ENCODE measurements at regions not wholly inside any gene's neighbourhood (a gene's known extent, or its start where the extent isn't known, plus 50 kb on each side); places are given as distances from the start of the nearest gene placed in this dataset.

- DNase-seq: no peak
- peaks cover 13 to 97% (median 55%) of the 10 kb centered on the region in 6 donors for H3K4me1 ChIP-seq
- TF ChIP-seq POLR2AphosphoS5 (IDR thresholded peaks at IDR 0.05) (no peak), POLR2A (IDR thresholded peaks at IDR 0.05) (no peak), CTCF (IDR thresholded peaks at IDR 0.05 in 8 of 11, conservative IDR thresholded peaks at IDR 0.05 in 3 of 11) (no peak)
- H3K36me3 ChIP-seq: peaks cover 0 to 20% (median 0%) of the 10 kb centered on the region in 6 donors
- H3K27me3 ChIP-seq (replicated peaks in 1 of 7): no peaks in the 10 kb centered on the region
- peak overlapping the region in 3 of 8 donors; percentile 28 to 55 (median 48) for H3K27ac ChIP-seq
- no peaks in the 10 kb centered on the region for H3K9me3 ChIP-seq
- intact Hi-C loops (cut with DNase I; ENCODE audit: low total_unique reads): no loop called here
- WGBS, 5 donors: 94 to 98% (median 97%) methylated on average over 3 of the region's 3 CpGs
- no peak overlapping the region for H3K4me3 ChIP-seq
Observed at GRCh38 chr13:50115695-50116094, 100.5 kb downstream of the KCNRG start.

- 18 to 29% (median 25%) methylated on average over 5 of the region's 5 CpGs for WGBS, 5 donors
- DNase-seq: no peak
- no peaks in the 10 kb centered on the region for H3K27me3 ChIP-seq (replicated peaks in 1 of 7)
- no peaks in the 10 kb centered on the region for H3K9me3 ChIP-seq
- no peak overlapping the region for H3K4me3 ChIP-seq
- TF ChIP-seq POLR2A (IDR thresholded peaks at IDR 0.05) (no peak), POLR2AphosphoS5 (IDR thresholded peaks at IDR 0.05) (no peak), CTCF (IDR thresholded peaks at IDR 0.05 in 8 of 11, conservative IDR thresholded peaks at IDR 0.05 in 3 of 11) (no peak)
- H3K36me3 ChIP-seq: peaks cover 0 to 26% (median 0%) of the 10 kb centered on the region in 6 donors
- H3K27ac ChIP-seq: peak overlapping the region in 6 of 8 donors; percentile 27 to 48 (median 31)
- intact Hi-C loops (cut with DNase I; ENCODE audit: low total_unique reads): no loop called here
- H3K4me1 ChIP-seq: peaks cover 17 to 97% (median 59%) of the 10 kb centered on the region in 6 donors
Observed at GRCh38 chr13:50116430-50116973, 101.3 kb downstream of the KCNRG start.

GRCh38 chr13:50119591-50119990 is 104.3 kb downstream of the KCNRG start:
- TF ChIP-seq POLR2A (IDR thresholded peaks at IDR 0.05) (no peak), CTCF (IDR thresholded peaks at IDR 0.05 in 8 of 11, conservative IDR thresholded peaks at IDR 0.05 in 3 of 11) (no peak), POLR2AphosphoS5 (IDR thresholded peaks at IDR 0.05) (no peak)
- no peak overlapping the region for H3K4me3 ChIP-seq
- peaks cover 0 to 16% (median 0%) of the 10 kb centered on the region in 6 donors for H3K36me3 ChIP-seq
- no peaks in the 10 kb centered on the region for H3K9me3 ChIP-seq
- H3K4me1 ChIP-seq: peaks cover 36 to 89% (median 69%) of the 10 kb centered on the region in 6 donors
- no peak for DNase-seq
- intact Hi-C loops (cut with DNase I; ENCODE audit: low total_unique reads): no loop called here
- H3K27me3 ChIP-seq (replicated peaks in 1 of 7): no peaks in the 10 kb centered on the region
- H3K27ac ChIP-seq: no peak overlapping the region
- 66 to 81% (median 71%) methylated on average over 3 of the region's 3 CpGs for WGBS, 5 donors

- peak overlapping the region; percentile 26 to 100 (median 100) for H3K27ac ChIP-seq
- intact Hi-C loops (cut with DNase I; ENCODE audit: low total_unique reads): no loop called here
- 90 to 96% (median 93%) methylated on average over 1 of the region's 1 CpG for WGBS, 5 donors
- H3K4me1 ChIP-seq: peaks cover 32 to 76% (median 58%) of the 10 kb centered on the region in 6 donors
- peaks cover 0 to 16% (median 0%) of the 10 kb centered on the region in 6 donors for H3K36me3 ChIP-seq
- H3K27me3 ChIP-seq (replicated peaks in 1 of 7): peaks cover 0 to 8% (median 0%) of the 10 kb centered on the region in 7 donors
- no peak for DNase-seq
- peak overlapping the region in 3 of 8 donors; percentile 81 to 89 (median 86) for H3K4me3 ChIP-seq
- TF ChIP-seq CTCF (IDR thresholded peaks at IDR 0.05 in 8 of 11, conservative IDR thresholded peaks at IDR 0.05 in 3 of 11): no peak
- no peak for TF ChIP-seq POLR2A (IDR thresholded peaks at IDR 0.05)
- no peak for TF ChIP-seq POLR2AphosphoS5 (IDR thresholded peaks at IDR 0.05)
- no peaks in the 10 kb centered on the region for H3K9me3 ChIP-seq
Observed at GRCh38 chr13:50122455-50122854, 107.2 kb downstream of the KCNRG start.
